Fibroblast of the conjunctiva (primary cell): ENCODE measurements at regions not wholly inside any gene's neighbourhood (a gene's known extent, or its start where the extent isn't known, plus 50 kb on each side); places are given as distances from the start of the nearest gene placed in this dataset.

Experiments used
- DNase-seq: peaks from one replicate; pipeline ENCODE4 v3.0.0-alpha.2; 2010; ENCODE audit warnings: low read depth

- DNase-seq: no peak
Observed at GRCh38 chr3:193754719-193755118, 161.7 kb downstream of the OPA1 start.

GRCh38 chr3:193756536-193756935 is 163.5 kb downstream of the OPA1 start:
- DNase-seq: no peak

GRCh38 chr3:193757457-193757856 is 164.4 kb downstream of the OPA1 start:
- DNase-seq: no peak

GRCh38 chr3:193761969-193762368 is 169.0 kb downstream of the OPA1 start:
- no peak for DNase-seq

GRCh38 chr3:193762657-193763056 is 169.6 kb downstream of the OPA1 start:
- no peak for DNase-seq

GRCh38 chr3:193764959-193765358 is 172.0 kb downstream of the OPA1 start:
- DNase-seq: no peak

- DNase-seq: no peak
Observed at GRCh38 chr3:193767353-193768069, 174.5 kb downstream of the OPA1 start.

- DNase-seq: peak; percentile 36
Observed at GRCh38 chr3:193768070-193768394, 175.0 kb downstream of the OPA1 start.

- DNase-seq: no peak
Observed at GRCh38 chr3:193769437-193769836, 176.4 kb downstream of the OPA1 start.

GRCh38 chr3:193771011-193771652 is 178.1 kb downstream of the OPA1 start:
- DNase-seq: no peak

GRCh38 chr3:193771653-193772421 is 178.8 kb downstream of the OPA1 start:
- DNase-seq: no peak

- DNase-seq: no peak
Observed at GRCh38 chr3:193772422-193772763, 179.4 kb downstream of the OPA1 start.

GRCh38 chr3:193773266-193774220 is 180.5 kb downstream of the OPA1 start:
- DNase-seq: no peak

- no peak for DNase-seq
Observed at GRCh38 chr3:193774272-193774915, 181.4 kb downstream of the OPA1 start.

- no peak for DNase-seq
Observed at GRCh38 chr3:193774916-193775285, 181.9 kb downstream of the OPA1 start.

- DNase-seq: no peak
Observed at GRCh38 chr3:193775421-193776077, 182.5 kb downstream of the OPA1 start.

- DNase-seq: no peak
Observed at GRCh38 chr3:193776626-193777358, 183.8 kb downstream of the OPA1 start.

- DNase-seq: no peak
Observed at GRCh38 chr3:193777524-193777923, 184.5 kb downstream of the OPA1 start.

GRCh38 chr3:193778676-193779075 is 185.7 kb downstream of the OPA1 start:
- DNase-seq: no peak

- no peak for DNase-seq
Observed at GRCh38 chr3:193779933-193780332, 186.9 kb downstream of the OPA1 start.
